ENCODE measurements at regions not wholly inside any gene's neighbourhood (a gene's known extent, or its start where the extent isn't known, plus 50 kb on each side); places are given as distances from the start of the nearest gene placed in this dataset.

- Histone ChIP-seq H3K4me2 (ENCODE audit: insufficient read depth, insufficient read length, low read length) (no peak overlapping the region), H3T11ph (ENCODE audit: low read length) (no peak overlapping the region), H4K20me1 (ENCODE audit: control insufficient read depth, insufficient read depth, insufficient read length) (no peaks in the 10 kb centered on the region), H3K9ac (ENCODE audit: extremely low read depth, insufficient read length, low read length) (no peak overlapping the region), H2AK5ac (ENCODE audit: insufficient read length, low read length) (no peak overlapping the region), H3K23ac (ENCODE audit: insufficient read length, low read depth, low read length) (no peak overlapping the region), H3K4ac (ENCODE audit: low read depth, low read length) (no peak overlapping the region), H3K27ac (ENCODE audit: insufficient read length, low read depth, low read length) (no peak overlapping the region), H3K56ac (ENCODE audit: insufficient read length, low read depth, low read length) (no peak overlapping the region), H3K79me1 (ENCODE audit: insufficient read depth, low read depth, low read length, poor library complexity, severe bottlenecking) (no peaks in the 10 kb centered on the region), H2AFZ (ENCODE audit: low read length) (no peak overlapping the region), H2BK12ac (ENCODE audit: insufficient read length, low read depth, low read length) (no peak overlapping the region), H4K91ac (ENCODE audit: insufficient read length, low read depth, low read length) (no peak overlapping the region), H3K9me3 (ENCODE audit: control insufficient read depth, low read depth, low read length) (peaks cover 37% of the 10 kb centered on the region), H3K27me3 (ENCODE audit: insufficient read depth, low read length) (no peaks in the 10 kb centered on the region), H3K14ac (ENCODE audit: insufficient read depth, low read length) (no peak overlapping the region), H3K4me1 (ENCODE audit: insufficient read depth, low read length) (no peaks in the 10 kb centered on the region), H4K8ac (replicated peaks; ENCODE audit: insufficient read length, low read depth, low read length) (no peak overlapping the region), H2BK5ac (ENCODE audit: insufficient read length, low read length) (no peak overlapping the region), H2BK15ac (ENCODE audit: low read depth, low read length) (no peak overlapping the region), H3K79me2 (ENCODE audit: insufficient read depth, low read length) (no peaks in the 10 kb centered on the region), H3K23me2 (ENCODE audit: insufficient read length, low read depth, low read length, poor library complexity, severe bottlenecking) (no peaks in the 10 kb centered on the region), H4K5ac (ENCODE audit: insufficient read length, low read depth, low read length) (no peak overlapping the region), H3K18ac (ENCODE audit: insufficient read length, low read depth, low read length) (no peak overlapping the region), H2BK20ac (ENCODE audit: low read depth, low read length, poor library complexity, severe bottlenecking) (no peak overlapping the region), H2BK120ac (ENCODE audit: low read depth, low read length, poor library complexity, severe bottlenecking) (no peak overlapping the region)
- Mint-ChIP-seq H3K27ac (no peak overlapping the region), H3K27me3 (ENCODE audit: low read depth) (no peaks in the 10 kb centered on the region), H3K4me1 (no peaks in the 10 kb centered on the region), H3K9me3 (peaks cover 63 to 85% of the 10 kb centered on the region in 2 experiments), H3K36me3 (ENCODE audit: insufficient read depth in 1 of 3, low read depth in 3 of 3) (peaks cover 0 to 8% (median 3%) of the 10 kb centered on the region in 3 experiments; a peak in 4 of 7 replicates), H3K4me3 (no peak overlapping the region)
- no peak for TF ChIP-seq CTCF (conservative IDR thresholded peaks at IDR 0.05)
- DNase-seq: no peak
- no CpG with 5 or more reads among the region's 2 CpGs for WGBS (ENCODE audit: extremely low coverage, insufficient read length, low lambda C conversion rate)
Observed at GRCh38 chrX:82127228-82128123, 925.6 kb downstream of the SH3BGRL start.

All from H9 (cell line).